HUES6 (cell line): ENCODE measurements at regions not wholly inside any gene's neighbourhood (a gene's known extent, or its start where the extent isn't known, plus 50 kb on each side); places are given as distances from the start of the nearest gene placed in this dataset.

Experiments used
- H3K27ac ChIP-seq: 2 replicates; pipeline ENCODE4 v1.7.0; 2013; ENCODE audit warnings: low read depth, mild to moderate bottlenecking, low read length, inconsistent platforms
- H3K27me3 ChIP-seq: 2 replicates; pipeline ENCODE4 v1.6.1; 2013; ENCODE audit warnings: low read length; ENCODE audit not compliant: control insufficient read depth, insufficient read depth
- H3K36me3 ChIP-seq: 2 replicates; pipeline ENCODE4 v1.6.1; 2013; ENCODE audit warnings: low read length; ENCODE audit not compliant: control insufficient read depth, insufficient read depth
- H3K4me1 ChIP-seq: 2 replicates; pipeline ENCODE4 v1.6.1; 2013; ENCODE audit warnings: low read length; ENCODE audit not compliant: control insufficient read depth, insufficient read depth
- H3K4me3 ChIP-seq: 2 replicates; pipeline ENCODE4 v1.5.1; 2013; ENCODE audit warnings: low read depth, low read length
- H3K9ac ChIP-seq: one replicate; pipeline ENCODE4 v1.6.1; 2013; ENCODE audit warnings: mild to moderate bottlenecking, low read length
- H3K9me3 ChIP-seq: 2 replicates; pipeline ENCODE4 v1.6.1; 2013; ENCODE audit warnings: low read depth, low read length; ENCODE audit not compliant: control insufficient read depth, insufficient read depth

DNA sequence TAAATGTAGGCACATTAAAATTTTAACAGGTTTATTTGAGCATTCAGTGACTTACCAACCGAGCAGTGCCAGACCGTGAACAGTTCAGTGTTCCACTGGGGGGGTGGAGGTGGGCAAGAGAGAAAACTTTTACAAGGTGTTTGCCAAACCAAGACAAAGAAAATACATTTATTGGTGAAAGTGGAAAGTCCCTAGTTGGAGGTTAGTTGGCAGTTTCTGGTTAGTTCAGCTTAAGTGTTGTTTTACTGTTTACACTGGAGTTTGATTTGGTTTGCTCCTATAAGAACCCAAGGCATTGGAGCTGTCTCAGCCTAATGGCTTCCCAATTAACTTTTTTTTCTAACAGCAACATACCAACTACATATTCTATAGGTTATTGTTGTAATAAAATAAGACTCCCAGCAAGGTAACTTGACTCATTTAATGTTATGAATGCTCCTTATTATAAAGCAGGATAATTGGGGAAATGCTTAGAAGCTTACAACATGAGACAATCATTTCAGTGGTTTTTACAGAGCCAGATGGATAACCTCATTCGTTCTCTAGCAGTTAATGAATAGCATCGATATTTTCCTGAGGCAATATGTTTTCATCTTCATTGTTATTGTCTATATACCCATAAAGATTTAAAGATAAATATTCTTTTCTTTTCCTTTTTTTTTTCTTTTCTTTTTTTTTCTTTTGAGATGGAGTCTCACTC, 115.8 kb downstream of the ETNK1 start:
- Histone ChIP-seq H3K9me3 (no peaks in the 10 kb centered on the region), H3K36me3 (no peaks in the 10 kb centered on the region), H3K4me3 (no peak overlapping the region), H3K4me1 (no peaks in the 10 kb centered on the region), H3K27me3 (no peaks in the 10 kb centered on the region), H3K9ac (no peak overlapping the region), H3K27ac (no peak overlapping the region)

DNA sequence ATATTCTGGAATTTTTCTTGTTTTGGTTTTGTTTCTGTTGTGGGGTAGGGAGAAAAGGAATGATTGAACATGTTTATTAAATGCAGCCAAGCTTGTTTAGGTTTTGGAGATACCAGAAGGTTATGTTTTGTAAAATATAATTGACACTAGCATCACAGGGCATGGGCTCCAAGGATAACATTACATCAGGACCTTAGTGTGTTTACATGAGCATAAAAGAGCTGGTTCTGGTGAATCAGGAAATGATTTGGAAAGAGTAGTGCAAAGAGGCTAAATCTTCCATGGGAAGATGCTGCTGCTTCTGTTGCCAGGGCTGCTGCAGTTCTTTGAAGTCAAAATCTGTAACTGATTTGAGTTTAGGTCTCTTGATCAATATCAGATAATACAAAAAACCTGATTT, 118.7 kb downstream of the ETNK1 start:
- peaks cover 4% of the 10 kb centered on the region; the same call in 1 of the 2 replicates for H3K4me1 ChIP-seq
- H3K36me3 ChIP-seq = no peaks in the 10 kb centered on the region

DNA sequence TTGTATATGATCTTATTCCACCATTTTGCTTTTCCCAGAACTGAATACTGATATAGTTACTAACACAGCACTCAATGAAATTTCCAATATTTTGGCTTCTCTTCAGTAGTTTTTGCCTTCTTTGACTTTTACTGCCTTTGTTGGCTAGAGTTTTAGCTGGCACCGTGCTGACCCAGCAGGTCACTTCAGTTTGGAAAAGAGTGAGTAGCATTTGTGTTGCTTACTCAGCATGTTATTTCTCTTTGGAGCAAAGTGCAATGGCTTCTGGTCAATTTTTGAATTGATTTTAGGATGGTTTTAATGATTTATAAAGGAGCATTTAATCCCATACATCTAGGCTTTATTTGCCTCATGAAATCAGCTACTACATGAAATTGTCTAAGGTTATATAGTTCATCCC, 119.2 kb downstream of the ETNK1 start:
- Histone ChIP-seq H3K36me3 (no peaks in the 10 kb centered on the region), H3K27ac (no peak overlapping the region), H3K9ac (no peak overlapping the region), H3K4me3 (no peak overlapping the region), H3K9me3 (no peaks in the 10 kb centered on the region), H3K4me1 (peaks cover 4% of the 10 kb centered on the region; the same call in 1 of the 2 replicates), H3K27me3 (no peaks in the 10 kb centered on the region)

More for the DNA sequence above, 118.7 kb downstream of the ETNK1 start:
- H3K27me3 ChIP-seq = no peaks in the 10 kb centered on the region
- no peaks in the 10 kb centered on the region for H3K9me3 ChIP-seq
- H3K9ac ChIP-seq = no peak overlapping the region
- H3K27ac ChIP-seq = no peak overlapping the region
- H3K4me3 ChIP-seq = no peak overlapping the region

DNA sequence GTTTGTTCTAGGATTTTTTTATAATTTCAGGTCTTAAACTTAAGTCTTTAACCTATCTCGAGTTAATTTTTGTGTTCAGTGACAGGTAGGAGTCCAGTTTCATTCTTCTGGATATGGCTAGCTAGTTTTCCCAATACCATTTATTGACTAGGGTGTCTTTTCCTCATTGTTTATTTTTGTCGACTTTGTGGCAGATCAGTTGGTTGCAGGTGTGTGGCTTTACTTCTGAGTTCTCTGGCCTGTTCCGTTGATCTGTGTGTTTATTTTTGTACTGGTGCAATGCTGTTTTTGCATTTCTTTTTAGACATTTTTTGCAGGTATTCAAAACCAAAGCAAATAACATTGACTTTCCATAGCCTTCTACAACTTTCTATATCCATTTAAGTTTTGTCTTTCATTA, 121.7 kb downstream of the ETNK1 start:
- H3K4me3 ChIP-seq = no peak overlapping the region
- H3K27me3 ChIP-seq = no peaks in the 10 kb centered on the region
- no peaks in the 10 kb centered on the region for H3K9me3 ChIP-seq
- H3K36me3 ChIP-seq = no peaks in the 10 kb centered on the region
- no peak overlapping the region for H3K27ac ChIP-seq
- peaks cover 4% of the 10 kb centered on the region; the same call in 1 of the 2 replicates for H3K4me1 ChIP-seq
- no peak overlapping the region for H3K9ac ChIP-seq

DNA sequence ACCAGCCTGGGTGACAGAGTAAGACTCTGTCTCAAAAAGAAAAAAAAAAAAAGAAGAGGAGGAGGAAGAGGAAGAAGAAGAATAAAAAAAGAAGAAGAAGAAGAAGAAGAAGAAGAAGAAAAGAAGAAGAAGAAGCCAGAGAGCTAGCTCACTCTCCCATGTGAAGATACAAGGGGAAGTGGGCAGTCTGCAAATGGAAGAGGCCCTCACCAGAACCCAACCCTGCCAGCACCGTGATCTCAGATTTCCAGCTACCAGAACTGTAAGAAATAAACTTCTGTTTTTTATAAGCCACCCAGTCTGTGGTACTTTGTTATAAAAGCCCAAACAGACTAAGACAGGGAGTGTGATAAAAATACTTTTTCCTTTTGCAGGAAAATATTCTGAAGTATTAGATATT, 130.7 kb downstream of the ETNK1 start:
- Histone ChIP-seq H3K4me3 (no peak overlapping the region), H3K4me1 (peaks cover 5% of the 10 kb centered on the region; the same call in 1 of the 2 replicates), H3K36me3 (no peaks in the 10 kb centered on the region), H3K9me3 (no peaks in the 10 kb centered on the region), H3K9ac (no peak overlapping the region), H3K27me3 (no peaks in the 10 kb centered on the region), H3K27ac (no peak overlapping the region)

DNA sequence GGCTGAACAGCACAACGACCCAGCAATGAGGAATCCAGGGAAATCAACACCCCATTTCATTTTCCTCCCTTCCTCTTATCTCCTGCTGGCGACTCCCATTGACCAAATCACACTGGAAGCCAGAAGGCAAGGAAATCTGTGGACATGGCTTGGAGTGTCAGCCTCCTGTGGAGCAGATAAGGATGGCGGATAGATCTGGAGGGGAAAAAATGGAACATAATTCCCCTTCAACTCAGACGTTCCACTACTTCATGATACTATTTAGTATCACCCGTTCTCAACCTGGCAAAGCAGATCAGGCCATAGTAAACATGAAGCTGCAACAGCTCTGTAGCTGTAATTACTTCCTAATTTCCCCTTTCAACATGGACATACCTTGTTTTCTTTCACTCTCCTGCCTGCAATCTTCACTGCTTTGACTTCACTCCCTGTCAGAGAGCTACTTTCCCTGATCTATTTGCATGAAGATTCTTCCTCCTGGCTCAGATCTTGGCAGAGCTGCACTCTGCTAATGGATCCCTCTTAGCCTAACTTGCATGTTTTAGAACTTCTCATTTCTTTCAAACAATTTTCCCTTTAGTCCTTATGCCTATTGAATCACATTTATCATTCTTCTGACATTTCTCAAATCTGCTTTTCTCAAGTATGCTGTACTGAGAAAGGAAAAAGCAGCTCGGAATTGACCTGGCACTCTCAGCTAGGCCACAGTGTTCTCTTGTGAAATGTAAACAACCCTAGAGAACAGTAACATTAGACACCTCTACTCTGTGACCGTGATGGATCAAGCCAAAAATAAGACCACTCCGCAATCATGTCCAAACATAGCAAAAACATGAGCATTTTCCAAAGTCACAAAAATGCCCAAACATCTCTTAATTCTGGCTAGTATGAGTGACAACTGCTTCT, 135.1 kb downstream of the ETNK1 start:
- Histone ChIP-seq H3K4me3 (no peak overlapping the region), H3K9ac (no peak overlapping the region), H3K27ac (no peak overlapping the region; the same call in 1 of the 2 replicates), H3K9me3 (no peaks in the 10 kb centered on the region), H3K27me3 (no peaks in the 10 kb centered on the region), H3K4me1 (peaks cover 5% of the 10 kb centered on the region; the same call in 1 of the 2 replicates), H3K36me3 (no peaks in the 10 kb centered on the region)

DNA sequence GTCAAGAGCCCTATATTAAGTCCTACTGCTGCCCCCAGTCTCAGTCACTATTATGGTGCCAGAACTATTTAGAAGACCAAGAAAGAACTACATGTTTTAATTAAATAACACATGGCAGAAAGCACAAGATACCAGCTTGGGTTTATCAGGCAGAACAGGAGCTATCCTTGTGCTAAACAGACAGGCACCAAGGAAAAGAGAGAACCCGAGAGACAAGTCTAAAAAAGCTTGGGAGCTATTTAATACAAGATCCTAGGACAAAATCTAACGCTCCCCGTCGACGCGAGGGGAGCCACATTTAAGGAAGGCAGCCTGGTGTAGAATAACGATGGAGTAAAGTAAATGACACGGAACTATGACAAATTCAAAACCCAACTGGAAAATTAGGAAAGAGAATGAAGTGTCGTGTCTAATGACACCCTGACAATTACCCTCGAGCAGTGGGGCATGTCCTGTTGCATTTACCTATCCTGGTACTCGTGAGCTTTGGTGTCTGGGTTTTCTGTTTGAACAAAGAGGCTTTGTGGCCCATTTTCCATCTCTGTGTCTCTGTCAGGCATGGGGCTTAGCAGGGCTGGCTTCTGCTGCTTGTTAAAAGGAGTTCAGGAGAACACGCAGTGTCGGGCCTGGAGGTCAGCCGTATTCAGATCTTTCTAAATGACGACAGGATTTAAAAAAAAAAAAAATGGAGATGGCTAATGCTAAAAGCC, 140.6 kb downstream of the ETNK1 start:
- H3K9ac ChIP-seq = no peak overlapping the region
- no peak overlapping the region for H3K27ac ChIP-seq
- H3K4me3 ChIP-seq = no peak overlapping the region
- H3K9me3 ChIP-seq = no peaks in the 10 kb centered on the region
- H3K4me1 ChIP-seq = 0 out of 2 replicates have a peak, but pooled peaks cover 6% of the 10 kb centered on the region
- no peaks in the 10 kb centered on the region for H3K27me3 ChIP-seq
- H3K36me3 ChIP-seq = no peaks in the 10 kb centered on the region

DNA sequence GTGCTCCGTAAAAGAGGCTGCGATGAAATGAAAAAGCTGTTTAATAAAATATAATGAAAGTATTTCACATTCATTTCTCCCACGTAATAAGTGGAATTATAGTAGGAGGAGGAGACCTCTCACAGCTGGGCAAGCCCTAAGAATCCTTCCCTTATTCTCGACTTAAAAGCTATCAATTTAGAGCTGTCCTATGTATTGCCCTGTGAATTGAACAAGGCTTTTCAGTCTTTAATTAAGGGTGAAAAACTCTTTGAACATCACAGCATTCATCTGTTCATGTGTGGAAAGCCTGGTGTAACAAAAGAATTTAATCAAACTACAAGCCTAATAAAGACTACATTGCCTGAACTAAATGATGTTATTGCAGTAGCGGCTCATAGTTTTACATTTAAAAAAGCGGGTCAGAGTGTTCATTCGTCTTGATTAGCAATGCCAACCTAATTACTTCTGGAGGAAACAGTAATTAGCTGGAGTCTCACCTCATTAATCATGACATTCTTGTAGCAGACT, 142.0 kb downstream of the ETNK1 start:
- H3K9ac ChIP-seq = no peak overlapping the region
- no peaks in the 10 kb centered on the region for H3K9me3 ChIP-seq
- H3K36me3 ChIP-seq = no peaks in the 10 kb centered on the region
- no peaks in the 10 kb centered on the region for H3K27me3 ChIP-seq
- no peak overlapping the region for H3K4me3 ChIP-seq
- 0 out of 2 replicates have a peak, but pooled peaks cover 6% of the 10 kb centered on the region for H3K4me1 ChIP-seq
- H3K27ac ChIP-seq = no peak overlapping the region

DNA sequence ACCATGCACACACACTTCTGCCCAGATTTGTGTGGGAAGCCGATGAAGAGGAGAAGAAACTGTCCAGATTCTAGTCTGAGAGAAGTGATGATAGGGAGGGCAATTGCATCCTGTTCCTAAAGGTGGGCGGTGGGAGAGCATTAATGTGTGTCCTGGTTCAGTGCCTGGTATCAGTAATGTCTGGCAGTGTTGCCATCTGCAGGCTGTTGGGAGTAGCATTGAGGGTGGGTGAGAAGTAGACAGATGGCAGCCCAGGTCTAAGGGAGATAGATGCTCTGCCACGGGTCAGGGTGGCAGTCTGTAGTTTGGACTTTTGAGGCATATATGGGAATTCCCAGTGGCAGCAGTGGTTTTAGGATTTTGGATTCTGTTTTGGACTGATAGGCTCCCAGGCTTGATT, 156.4 kb downstream of the ETNK1 start:
- no peaks in the 10 kb centered on the region for H3K36me3 ChIP-seq
- H3K4me3 ChIP-seq = no peak overlapping the region

DNA sequence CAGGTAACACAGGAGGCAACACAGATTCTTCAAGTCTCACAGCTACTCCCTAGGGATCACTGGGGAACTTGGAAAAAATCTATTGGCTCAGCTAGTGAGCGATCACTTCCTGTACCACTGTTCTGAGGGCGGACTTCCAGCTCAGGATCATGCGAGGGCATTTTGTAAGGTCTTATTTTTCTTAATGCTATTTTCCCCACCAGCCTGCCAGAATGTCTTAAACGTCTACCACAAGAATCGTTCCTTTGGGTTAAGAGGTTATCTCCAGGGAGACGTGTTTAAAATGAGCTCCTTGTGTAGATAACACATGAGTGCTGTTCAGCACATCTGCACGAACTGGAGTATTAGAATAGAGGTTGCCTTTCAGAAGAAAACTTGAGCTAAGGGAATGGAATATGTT, 162.6 kb downstream of the ETNK1 start:
- H3K9ac ChIP-seq = no peak overlapping the region
- no peak overlapping the region for H3K27ac ChIP-seq
- H3K27me3 ChIP-seq = no peaks in the 10 kb centered on the region
- no peaks in the 10 kb centered on the region for H3K36me3 ChIP-seq
- 0 out of 2 replicates have a peak, but pooled peaks cover 3% of the 10 kb centered on the region for H3K9me3 ChIP-seq
- H3K4me3 ChIP-seq = no peak overlapping the region
- H3K4me1 ChIP-seq = peaks cover 3% of the 10 kb centered on the region; the same call in 1 of the 2 replicates

More for the DNA sequence above, 156.4 kb downstream of the ETNK1 start:
- Histone ChIP-seq H3K4me1 (0 out of 2 replicates have a peak, but pooled peaks cover under 1% of the 10 kb centered on the region), H3K9me3 (no peaks in the 10 kb centered on the region), H3K27ac (no peak overlapping the region), H3K27me3 (no peaks in the 10 kb centered on the region), H3K9ac (no peak overlapping the region)
